ENCODE measurements at regions not wholly inside any gene's neighbourhood (a gene's known extent, or its start where the extent isn't known, plus 50 kb on each side); places are given as distances from the start of the nearest gene placed in this dataset.
A peak's percentile ranks its signal among the peaks of the same experiment; 100 is the strongest.

GRCh38 chr1:94731891-94732290, 88.3 kb upstream of the SLC44A3 start:
- no peak for DNase-seq

DNA sequence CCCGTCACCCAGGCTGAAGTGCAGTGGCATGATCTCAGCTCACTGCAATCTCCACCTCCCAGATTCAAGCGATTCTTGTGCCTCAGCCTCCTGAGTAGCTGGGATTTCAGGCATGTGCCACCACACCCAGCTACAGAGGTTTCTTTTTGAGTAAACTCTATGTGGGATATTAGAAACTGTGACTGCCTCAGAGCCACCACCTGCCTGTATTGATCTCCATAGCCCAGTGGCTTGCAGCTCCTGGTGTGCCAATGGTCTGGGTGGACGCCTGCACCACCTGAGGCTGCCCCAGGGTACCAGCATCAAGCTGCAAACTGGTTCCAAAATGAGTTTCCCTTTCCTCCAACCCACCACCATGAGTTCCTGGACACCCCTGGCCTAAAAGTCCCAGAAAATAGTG, 89.7 kb upstream of the SLC44A3 start:
- no peak for DNase-seq

- no peak for DNase-seq
Observed at GRCh38 chr1:94729267-94729666, 90.9 kb upstream of the SLC44A3 start.

- DNase-seq = peak; percentile 61 to 73
Observed at GRCh38 chr1:94727846-94728715, 92.1 kb upstream of the SLC44A3 start.

- DNase-seq = no peak
Observed at GRCh38 chr1:94726981-94727685, 93.0 kb upstream of the SLC44A3 start.

DNA sequence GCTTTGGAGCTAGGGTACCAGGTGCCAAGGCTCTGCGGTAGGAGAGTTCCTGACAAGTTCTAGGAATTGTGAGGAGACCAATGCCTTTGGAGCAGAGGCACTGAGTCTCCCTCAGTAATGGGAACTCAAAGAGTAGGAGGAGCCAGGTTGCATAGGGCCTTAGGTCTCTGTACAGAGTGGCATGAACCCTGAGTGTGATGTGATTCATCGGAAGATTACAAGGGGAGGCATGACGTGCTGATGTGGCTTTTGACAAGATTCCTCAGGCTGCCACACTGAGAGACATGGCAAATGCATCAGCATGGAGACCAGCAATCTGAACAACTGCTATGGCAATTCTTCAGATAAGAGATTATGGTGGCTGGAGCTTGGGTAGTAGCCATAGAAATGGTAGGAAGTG, 94.6 kb upstream of the SLC44A3 start:
- DNase-seq = peak; percentile 47 to 75

DNA sequence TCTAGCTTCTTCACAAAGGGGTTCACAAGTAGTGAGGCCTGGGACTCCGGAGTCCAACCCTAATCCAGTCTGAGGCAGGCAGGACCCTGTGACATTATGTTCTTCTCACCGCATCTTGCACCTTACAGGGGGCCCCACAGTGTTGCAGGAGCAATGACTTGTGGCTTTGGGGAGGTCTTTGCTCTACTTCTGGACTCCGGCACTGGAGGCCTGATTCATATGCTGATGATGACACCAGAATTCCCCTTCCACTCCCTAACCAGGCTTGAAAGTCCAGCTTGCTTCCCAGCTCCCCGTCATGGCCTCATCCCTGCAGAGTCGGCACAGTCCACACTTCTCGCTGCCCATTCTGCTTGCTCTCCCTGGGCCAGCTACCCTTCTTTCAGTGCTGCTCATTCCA, 96.3 kb upstream of the SLC44A3 start:
- DNase-seq = peak; percentile 47 to 85

DNA sequence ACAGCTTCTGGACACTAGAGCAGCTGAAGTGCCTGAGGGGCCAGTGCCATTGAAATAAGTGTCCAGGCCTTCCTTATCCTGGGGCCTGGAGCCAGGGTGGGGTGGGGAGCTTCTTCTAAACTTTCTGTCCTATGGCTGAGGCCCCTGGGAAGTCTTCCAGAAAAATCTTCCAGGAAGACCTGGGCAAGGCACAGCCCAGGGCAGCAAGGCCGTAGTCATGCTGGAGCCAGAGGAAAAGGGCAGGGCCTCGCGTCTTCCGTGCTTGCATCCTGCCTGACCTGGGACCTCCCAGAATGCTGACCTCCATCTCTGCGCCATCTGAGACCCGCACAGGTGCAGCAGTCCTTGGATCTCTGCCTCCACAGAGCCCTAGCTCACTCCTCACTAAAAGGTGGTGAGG, 96.7 kb upstream of the SLC44A3 start:
- DNase-seq = no peak

DNA sequence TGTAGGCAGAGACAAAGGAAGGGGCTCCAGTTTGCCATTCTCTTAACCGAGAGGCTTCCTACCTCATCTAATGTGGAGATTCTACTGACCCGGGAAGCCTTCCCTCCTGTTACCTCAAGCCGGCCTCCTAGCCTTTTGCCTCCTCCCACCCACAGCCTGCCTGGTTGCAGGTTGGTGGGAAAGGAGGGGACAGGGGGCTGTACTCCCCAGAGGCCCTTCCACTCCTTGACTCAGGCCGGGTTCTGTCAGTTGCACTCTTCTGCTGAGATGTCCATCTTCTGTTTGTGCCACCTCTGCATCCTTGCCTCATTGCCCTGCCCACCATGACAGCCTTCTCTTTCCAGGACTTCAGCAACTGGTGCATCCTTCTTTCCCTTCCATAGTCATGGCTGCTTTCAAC, 98.0 kb upstream of the SLC44A3 start:
- DNase-seq = no peak

GRCh38 chr1:94721240-94721639, 98.9 kb upstream of the SLC44A3 start:
- peak; percentile 89 to 96 for DNase-seq

DNA sequence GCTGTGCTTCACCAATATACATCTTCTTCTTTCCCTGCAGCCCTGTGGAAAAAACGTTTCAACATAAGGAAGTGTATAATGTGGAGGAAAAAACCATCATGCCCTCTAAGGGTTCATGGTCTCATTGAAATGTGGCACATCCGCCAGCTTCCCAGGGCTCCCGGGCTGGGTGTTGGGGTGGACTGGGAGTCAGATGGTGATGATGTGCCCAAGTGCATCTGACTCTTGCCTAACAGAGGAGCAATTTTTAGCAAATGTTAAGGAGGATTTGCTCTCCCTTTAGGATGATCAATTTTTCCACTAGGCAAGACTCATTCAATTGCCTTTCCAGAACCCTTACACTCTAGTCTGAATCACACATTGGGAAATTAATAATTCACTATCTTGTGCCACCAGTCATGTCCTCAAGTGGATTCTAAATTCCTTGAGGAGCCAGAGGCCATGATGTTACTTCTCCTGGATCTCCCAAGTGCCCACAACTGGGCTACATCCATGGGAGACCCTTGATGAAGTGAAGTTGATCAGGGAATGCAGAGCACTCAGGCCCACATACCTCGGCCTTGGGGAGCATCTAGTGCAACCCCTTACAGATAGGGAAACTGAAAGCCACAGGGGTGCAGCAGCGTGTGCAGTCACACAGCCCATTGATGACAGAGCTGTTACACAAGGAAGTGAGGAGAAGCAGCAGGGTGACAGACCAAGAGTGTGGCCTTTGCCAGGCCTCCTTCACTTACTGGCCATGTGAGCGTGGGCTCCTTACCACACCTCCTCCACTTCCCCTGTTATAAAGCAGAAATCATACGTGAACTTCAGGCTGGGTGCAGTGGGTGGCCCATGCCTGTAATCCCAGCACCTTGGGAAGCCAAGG, 100.0 kb upstream of the SLC44A3 start:
- peak; percentile 85 to 98 for DNase-seq

- peak; percentile 42 to 50 for DNase-seq
Observed at GRCh38 chr1:94716965-94717364, 103.2 kb upstream of the SLC44A3 start.

- DNase-seq = no peak
Observed at GRCh38 chr1:94715321-94715720, 104.8 kb upstream of the SLC44A3 start.

DNA sequence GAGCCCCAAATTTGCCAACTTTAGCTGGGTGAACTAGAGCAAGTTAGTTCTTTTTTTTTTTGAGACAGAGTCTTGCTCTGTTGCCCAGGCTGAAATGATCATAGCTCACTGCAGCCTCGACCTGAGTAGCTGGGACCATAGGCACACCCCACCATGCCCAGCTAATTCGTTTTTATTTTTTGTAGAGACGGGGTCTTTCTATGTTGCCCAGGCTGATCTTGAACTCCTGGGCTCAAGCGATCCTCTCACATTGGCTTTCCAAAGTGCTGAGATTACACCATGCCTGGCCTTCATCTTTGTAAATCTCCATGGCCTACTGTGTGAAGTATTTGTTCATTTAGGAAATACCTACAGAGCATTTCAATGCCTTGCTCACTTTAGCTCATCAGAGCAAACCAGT, 105.6 kb upstream of the SLC44A3 start:
- DNase-seq = no peak

DNA sequence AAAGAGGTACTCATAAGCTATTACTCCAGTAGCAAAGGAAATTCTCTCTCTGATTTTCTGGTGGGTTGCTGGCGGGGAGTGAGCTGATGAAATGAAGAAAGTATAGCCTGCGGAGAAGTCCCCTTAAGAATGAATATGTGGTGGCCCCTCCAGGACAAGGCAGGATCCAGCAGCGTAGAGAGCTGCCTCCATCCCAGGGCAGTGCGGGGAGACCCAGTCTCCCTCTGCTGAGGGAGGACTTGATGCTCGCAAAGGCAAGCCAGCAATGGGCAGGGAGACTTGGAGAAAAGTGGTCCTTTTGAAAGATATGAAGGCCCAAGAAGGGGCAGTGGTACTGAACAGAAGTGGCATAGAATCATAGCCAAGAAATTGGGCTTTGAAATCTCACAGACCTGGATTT, 106.0 kb upstream of the SLC44A3 start:
- no peak for DNase-seq

DNA sequence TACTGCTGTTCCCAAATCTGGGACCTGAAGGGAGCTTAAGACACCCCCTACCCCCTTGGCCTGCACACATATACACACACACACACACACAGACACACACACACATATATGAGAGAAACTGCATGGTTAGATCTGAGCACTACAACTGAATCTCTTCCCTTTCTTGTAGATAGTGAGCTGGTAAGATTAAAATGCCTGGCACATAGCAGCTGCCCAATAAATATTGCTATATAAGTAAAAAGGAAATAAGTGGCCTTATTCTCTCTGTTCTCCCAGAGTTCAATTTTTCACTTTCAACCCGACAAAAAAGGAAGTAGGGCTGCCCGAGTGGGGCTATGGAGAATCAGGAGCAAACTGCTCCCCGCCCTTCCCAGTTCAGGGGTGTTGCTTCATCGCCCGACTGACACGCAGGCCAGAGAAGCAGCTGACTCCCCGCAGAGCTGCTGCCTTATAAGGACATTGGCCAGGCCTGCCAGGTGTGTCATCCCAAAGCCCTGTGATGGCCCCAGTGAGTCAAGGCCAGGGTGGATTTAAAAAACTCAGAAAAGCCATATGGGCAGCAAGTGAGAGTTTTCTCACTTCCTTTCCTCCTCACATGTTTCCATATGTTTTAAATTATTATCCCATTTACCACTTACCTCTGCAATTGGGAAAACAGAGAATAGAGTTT, 106.5 kb upstream of the SLC44A3 start:
- peak; percentile 92 to 93 for DNase-seq

DNA sequence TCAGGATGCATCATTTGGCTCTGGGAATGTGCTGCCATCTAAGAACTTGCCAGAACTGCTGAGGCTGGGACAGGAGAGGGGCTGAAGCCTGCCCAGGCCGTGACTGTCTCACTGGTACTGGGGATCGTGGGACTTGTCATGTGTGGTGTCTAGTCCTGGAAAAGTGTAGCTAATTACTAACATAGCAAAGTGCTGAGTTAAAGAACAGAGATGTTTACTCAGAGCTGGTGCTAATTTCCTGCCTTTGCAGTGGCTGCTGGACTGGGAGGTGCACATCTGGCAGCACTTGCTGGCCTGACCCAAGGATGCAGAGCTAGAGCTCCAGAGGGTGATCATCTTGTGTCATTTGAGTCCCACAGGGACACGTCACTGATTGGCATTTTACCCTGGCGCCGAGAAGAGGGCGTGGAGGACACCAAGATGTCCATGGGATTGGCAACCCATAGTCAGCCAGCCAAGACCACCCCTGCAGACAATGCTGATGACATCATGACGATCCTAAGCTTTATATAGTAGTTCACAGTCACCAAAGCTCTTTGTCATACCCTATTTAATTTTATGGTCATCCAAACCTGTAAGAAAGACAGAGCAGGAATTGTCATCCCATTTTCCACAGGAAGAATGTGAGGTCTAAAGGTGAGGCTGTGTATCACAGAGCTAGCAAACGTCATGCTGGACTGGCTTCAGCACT, 110.1 kb upstream of the SLC44A3 start:
- DNase-seq = no peak

DNA sequence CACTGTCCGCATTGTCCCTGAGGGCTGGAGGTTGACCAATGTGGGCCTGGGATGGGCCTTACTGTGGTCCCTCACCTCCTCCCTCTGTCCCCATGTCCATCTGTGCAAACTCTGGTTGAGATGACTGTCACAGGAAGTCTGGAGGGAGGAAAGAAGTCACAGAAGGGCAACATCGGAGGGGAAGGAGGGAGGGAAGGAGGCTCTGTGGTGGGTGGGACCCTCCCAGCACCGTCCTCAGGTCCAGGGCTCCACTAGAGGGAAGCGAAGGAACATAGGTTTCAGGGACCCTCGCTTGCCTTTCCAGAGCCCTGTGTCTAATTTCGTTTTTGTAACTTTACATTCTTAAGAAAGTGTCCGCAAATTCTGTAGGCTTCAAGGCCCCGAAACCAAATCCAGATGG, 111.3 kb upstream of the SLC44A3 start:
- DNase-seq = no peak

- no peak for DNase-seq
Observed at GRCh38 chr1:94708299-94708685, 111.9 kb upstream of the SLC44A3 start.

DNA sequence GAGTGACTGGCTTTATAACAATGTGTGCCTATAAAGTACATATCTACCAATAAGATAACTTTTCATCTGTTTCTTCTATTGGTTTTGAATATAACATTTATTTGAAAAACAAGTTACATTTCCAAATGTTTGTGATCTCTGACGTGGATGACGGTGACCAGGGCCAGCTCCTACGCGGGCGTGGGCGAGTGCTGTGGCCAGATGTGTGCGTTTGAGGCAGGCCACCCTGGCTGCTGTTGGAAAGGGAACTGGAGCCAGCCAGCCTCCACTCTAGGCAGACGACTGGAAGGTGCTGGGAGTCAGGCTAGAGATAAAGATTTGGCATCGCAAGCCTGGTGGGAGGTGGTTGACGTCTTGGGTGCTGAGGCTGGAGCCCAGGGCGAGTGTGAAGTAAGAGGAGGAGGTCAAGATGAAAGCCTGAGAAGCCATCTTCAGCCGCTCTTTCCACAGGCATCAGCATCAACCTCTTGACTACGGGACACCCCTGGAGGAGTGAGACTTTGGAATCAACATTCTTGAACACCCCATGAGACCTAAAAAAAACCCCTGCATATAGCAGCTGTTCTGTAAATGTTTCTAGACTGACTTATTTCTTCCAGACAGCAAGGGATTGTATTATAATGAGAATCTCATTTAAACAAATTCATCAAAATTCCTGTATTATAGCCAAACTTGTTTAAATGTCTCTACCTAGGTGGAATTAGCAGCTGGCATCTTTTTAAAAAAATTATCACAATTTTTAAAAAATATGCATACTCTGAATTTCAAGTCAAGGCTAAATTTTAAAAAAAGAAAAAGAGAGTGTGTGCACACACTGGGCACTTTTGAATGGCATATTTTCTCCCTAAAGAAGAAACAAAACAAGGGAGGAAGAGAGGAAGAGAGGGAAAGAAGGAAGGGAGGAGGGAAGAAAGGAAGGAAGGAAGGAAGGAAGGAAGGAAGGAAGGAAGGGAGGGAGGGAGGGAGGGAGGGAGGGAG, 112.5 kb upstream of the SLC44A3 start:
- DNase-seq = peak in 1 of 2 donors; percentile 17

GRCh38 chr1:94702442-94702815, 117.7 kb upstream of the SLC44A3 start:
- DNase-seq = no peak

All from inflammatory macrophage treated with lipopolysaccharide for 1 hour (primary cell).